Smooth muscle cell (in vitro differentiated cells): ENCODE measurements at regions not wholly inside any gene's neighbourhood (a gene's known extent, or its start where the extent isn't known, plus 50 kb on each side); places are given as distances from the start of the nearest gene placed in this dataset.

Experiments
- DNase-seq: peaks from one replicate; lab custom pipeline; 2025; ENCODE audit not compliant: unreplicated experiment; lab: John Stamatoyannopoulos, UW
- H2AFZ ChIP-seq: fragments of 200-600 bp; sonication (generic); 2 replicates; pipeline ENCODE4 v1.6.0; 2016; ENCODE audit warnings: antibody characterized with exemption, low read depth, mild to moderate bottlenecking
- H3F3A ChIP-seq: fragments of 200-600 bp; sonication (generic); 2 replicates; pipeline ENCODE4 v1.6.0; 2017; ENCODE audit warnings: antibody characterized with exemption, low read depth
- H3K27ac ChIP-seq: fragments of 200-600 bp; sonication (generic); 2 replicates; pipeline ENCODE4 v1.5.1; 2016; ENCODE audit warnings: low read depth, mild to moderate bottlenecking
- H3K27me3 ChIP-seq: fragments of 200-600 bp; sonication (generic); 2 replicates; pipeline ENCODE4 v1.6.1; 2016; ENCODE audit warnings: low read depth, mild to moderate bottlenecking
- H3K36me3 ChIP-seq: fragments of 200-600 bp; sonication (generic); 2 replicates; pipeline ENCODE4 v1.5.1; 2016; ENCODE audit warnings: low read depth
- H3K4me1 ChIP-seq: fragments of 200-600 bp; sonication (generic); 2 replicates; pipeline ENCODE4 v1.5.1; 2016; ENCODE audit warnings: low read depth
- H3K4me2 ChIP-seq: fragments of 200-600 bp; sonication (generic); 2 replicates; pipeline ENCODE4 v1.6.0; 2016; ENCODE audit warnings: mild to moderate bottlenecking
- H3K4me3 ChIP-seq: fragments of 200-600 bp; sonication (generic); 2 replicates; pipeline ENCODE4 v1.5.1; 2016; ENCODE audit warnings: mild to moderate bottlenecking
- H3K79me2 ChIP-seq: fragments of 200-600 bp; sonication (generic); 2 replicates; pipeline ENCODE4 v1.6.0; 2016; ENCODE audit warnings: low read depth, mild to moderate bottlenecking
- H3K9ac ChIP-seq: fragments of 200-600 bp; sonication (generic); 2 replicates; pipeline ENCODE4 v1.6.0; 2016; ENCODE audit warnings: low read depth
- H3K9me3 ChIP-seq: fragments of 200-600 bp; sonication (generic); replicated peaks from 2 replicates; pipeline ENCODE4 v1.5.1; 2016; ENCODE audit warnings: low read depth
- H4K20me1 ChIP-seq: fragments of 200-600 bp; sonication (generic); 2 replicates; pipeline ENCODE4 v1.6.0; 2016; ENCODE audit warnings: low read depth
- CTCF ChIP-seq: fragments of 200-600 bp; sonication (generic); IDR thresholded peaks from 2 replicates; pipeline ENCODE4 v1.5.1; 2017; ENCODE audit warnings: borderline replicate concordance, mild to moderate bottlenecking, antibody characterized with exemption; ENCODE audit not compliant: insufficient read depth, poor library complexity, severe bottlenecking
- WGBS: methylation state at CpG from one replicate; pipeline ENCODE4 v1.1.7; 2016; ENCODE audit warnings: low lambda C conversion rate; 5-methylcytosine and 5-hydroxymethylcytosine counted together

- no peak for DNase-seq
- Histone ChIP-seq H3K27me3 (no peaks in the 10 kb centered on the region), H3K4me2 (peak overlapping the region; percentile 58), H3K9me3 (no peaks in the 10 kb centered on the region), H3F3A (no peaks in the 10 kb centered on the region), H3K9ac (no peak overlapping the region), H3K36me3 (no peaks in the 10 kb centered on the region), H3K4me1 (no peaks in the 10 kb centered on the region), H3K4me3 (no peak overlapping the region), H2AFZ (no peak overlapping the region), H3K79me2 (no peaks in the 10 kb centered on the region), H4K20me1 (no peaks in the 10 kb centered on the region), H3K27ac (peak overlapping the region; percentile 77)
- WGBS, result 16% methylated on average over 5 of the region's 5 CpGs
- TF ChIP-seq CTCF, result no peak
These were observed 54.9 kb upstream of the PDE10A start for GRCh38 chr6:165717732-165718465.

- Histone ChIP-seq H3K4me3 (no peak overlapping the region), H3K79me2 (no peaks in the 10 kb centered on the region), H3K4me2 (peak overlapping the region; percentile 58), H2AFZ (no peak overlapping the region), H3K36me3 (no peaks in the 10 kb centered on the region), H4K20me1 (no peaks in the 10 kb centered on the region), H3F3A (no peaks in the 10 kb centered on the region), H3K9me3 (no peaks in the 10 kb centered on the region), H3K4me1 (no peaks in the 10 kb centered on the region), H3K9ac (no peak overlapping the region), H3K27me3 (no peaks in the 10 kb centered on the region), H3K27ac (no peak overlapping the region)
- no peak for TF ChIP-seq CTCF
- DNase-seq, result no peak
- WGBS, result 97% methylated on average over 4 of the region's 4 CpGs
These were observed 53.8 kb upstream of the PDE10A start for GRCh38 chr6:165716886-165717285.

GRCh38 chr6:165715428-165715827, 52.4 kb upstream of the PDE10A start:
- Histone ChIP-seq H2AFZ (no peak overlapping the region), H3K27ac (no peak overlapping the region), H3K27me3 (no peaks in the 10 kb centered on the region), H3F3A (no peaks in the 10 kb centered on the region), H3K4me1 (no peaks in the 10 kb centered on the region), H3K36me3 (no peaks in the 10 kb centered on the region), H3K9ac (no peak overlapping the region), H4K20me1 (no peaks in the 10 kb centered on the region), H3K4me2 (no peak overlapping the region), H3K4me3 (no peak overlapping the region), H3K9me3 (no peaks in the 10 kb centered on the region), H3K79me2 (no peaks in the 10 kb centered on the region)
- TF ChIP-seq CTCF, result no peak
- WGBS, result 98% methylated on average over 11 of the region's 11 CpGs
- no peak for DNase-seq

DNA sequence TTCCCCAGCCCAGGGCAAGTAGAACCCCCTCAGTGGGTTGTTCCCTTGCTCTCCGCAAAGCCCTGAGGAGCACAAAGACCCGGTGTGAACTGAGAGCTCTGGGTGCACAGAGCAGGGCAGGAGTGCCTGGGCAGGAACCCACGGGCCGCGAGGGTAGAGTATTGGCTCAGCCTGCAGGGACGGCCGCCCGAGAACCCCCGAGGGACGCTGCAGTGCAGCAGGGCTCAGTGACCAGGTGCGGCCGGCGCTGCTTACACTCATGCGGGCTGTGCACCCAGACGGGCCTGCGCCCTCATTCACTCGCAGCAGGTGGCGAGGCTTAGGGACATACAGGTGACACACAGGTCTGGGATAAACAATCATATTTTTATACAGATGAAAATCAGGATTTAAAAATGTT, 51.9 kb upstream of the PDE10A start:
- DNase-seq, result no peak
- no peaks in the 10 kb centered on the region for H4K20me1 ChIP-seq
- H3K4me2 ChIP-seq, result no peak overlapping the region
- H3K9me3 ChIP-seq, result no peaks in the 10 kb centered on the region
- H3K27me3 ChIP-seq, result no peaks in the 10 kb centered on the region
- WGBS, result 94% methylated on average over 18 of the region's 18 CpGs
- H3K4me3 ChIP-seq, result no peak overlapping the region
- no peaks in the 10 kb centered on the region for H3K79me2 ChIP-seq
- H3K36me3 ChIP-seq, result no peaks in the 10 kb centered on the region
- H3K4me1 ChIP-seq, result no peaks in the 10 kb centered on the region
- H3K27ac ChIP-seq, result no peak overlapping the region
- H2AFZ ChIP-seq, result no peak overlapping the region
- H3F3A ChIP-seq, result no peaks in the 10 kb centered on the region
- no peak for TF ChIP-seq CTCF
- no peak overlapping the region for H3K9ac ChIP-seq
